BLaER1 treated with 17β-estradiol and CSF1 and Interleukin-3, amounts not matched to agents 10 nM and 100 nM (cell line): ENCODE measurements at regions not wholly inside any gene's neighbourhood (a gene's known extent, or its start where the extent isn't known, plus 50 kb on each side); places are given as distances from the start of the nearest gene placed in this dataset.

Experiments used
- H3K27ac ChIP-seq, 11 experiments: shearing (Covaris generic); formaldehyde crosslinking; 2 replicates each; pipeline ENCODE4 v1.8.1; 2022
- H3K27me3 ChIP-seq, 11 experiments: shearing (Covaris generic); formaldehyde crosslinking; 2 replicates each; pipeline ENCODE4 v1.8.1; 2022
- H3K36me3 ChIP-seq, 11 experiments: shearing (Covaris generic); formaldehyde crosslinking; 2 replicates each; pipeline ENCODE4 v1.8.1; 2022
- H3K4me1 ChIP-seq, 10 experiments: shearing (Covaris generic); formaldehyde crosslinking; 2 replicates each; pipeline ENCODE4 v1.8.1; 2022
- H3K4me2 ChIP-seq, 11 experiments: shearing (Covaris generic); formaldehyde crosslinking; 2 replicates each; pipeline ENCODE4 v1.8.1; 2022
- H3K4me3 ChIP-seq, 10 experiments: shearing (Covaris generic); formaldehyde crosslinking; 2 replicates each; pipeline ENCODE4 v1.8.1; 2022
- H3K9ac ChIP-seq, 11 experiments: shearing (Covaris generic); formaldehyde crosslinking; 2 replicates each; pipeline ENCODE4 v1.8.1; 2022
- H3K9me3 ChIP-seq, 11 experiments: shearing (Covaris generic); formaldehyde crosslinking; replicated peaks in 1 of 11; 2 replicates each; pipeline ENCODE4 v1.8.1; 2022
- H4K20me1 ChIP-seq, 11 experiments: shearing (Covaris generic); formaldehyde crosslinking; 2 replicates each; pipeline ENCODE4 v1.8.1; 2022
- Cebpa-rat ChIP-seq, 11 experiments: shearing (Covaris generic); IDR thresholded peaks; 2 replicates each; pipeline ENCODE4 v1.8.1; 2022

DNA sequence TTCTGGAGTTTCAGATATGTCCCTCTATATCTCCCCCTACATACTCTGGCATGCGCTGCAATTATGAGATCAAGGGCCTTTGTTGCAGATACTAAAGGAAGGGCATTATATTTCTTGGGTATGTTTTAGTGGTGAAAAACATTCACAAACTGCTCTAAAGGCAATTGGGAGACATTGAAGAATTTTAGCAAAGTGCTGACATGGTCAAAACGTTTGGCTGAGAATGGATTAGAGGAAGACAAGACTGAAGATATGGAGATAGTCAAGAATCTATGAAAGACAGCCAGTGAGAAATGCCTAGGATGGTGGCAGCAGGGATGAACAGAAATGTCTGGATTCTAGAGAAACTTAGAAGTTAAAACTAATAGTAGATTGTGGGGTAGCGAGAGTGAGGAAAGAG lies 104.5 kb upstream of the CABCOCO1 start:
- Histone ChIP-seq H3K9me3 (peaks cover 0 to 3% (median 0%) of the 10 kb centered on the region in 11 experiments; a peak in 1 of 22 replicates), H3K4me1 (no peaks in the 10 kb centered on the region), H4K20me1 (no peaks in the 10 kb centered on the region), H3K27me3 (no peaks in the 10 kb centered on the region), H3K4me3 (no peak overlapping the region), H3K27ac (no peak overlapping the region), H3K9ac (no peak overlapping the region), H3K36me3 (no peaks in the 10 kb centered on the region), H3K4me2 (no peak overlapping the region)
- TF ChIP-seq Cebpa-rat (IDR thresholded peaks at IDR 0.05) = no peak

- peak in 10 of 11 experiments; percentile 21 to 71 (median 32); a peak in 8 of 22 replicates for TF ChIP-seq Cebpa-rat (IDR thresholded peaks at IDR 0.05)
- Histone ChIP-seq H3K4me3 (no peak overlapping the region), H3K4me2 (no peak overlapping the region), H3K36me3 (no peaks in the 10 kb centered on the region), H3K27me3 (no peaks in the 10 kb centered on the region), H3K9ac (no peak overlapping the region), H4K20me1 (no peaks in the 10 kb centered on the region), H3K27ac (no peak overlapping the region), H3K4me1 (no peaks in the 10 kb centered on the region), H3K9me3 (peaks cover 0 to 3% (median 0%) of the 10 kb centered on the region in 11 experiments; a peak in 1 of 22 replicates)
Measured at GRCh38 chr10:61554925-61555324, 101.7 kb upstream of the TMEM26 start.

DNA sequence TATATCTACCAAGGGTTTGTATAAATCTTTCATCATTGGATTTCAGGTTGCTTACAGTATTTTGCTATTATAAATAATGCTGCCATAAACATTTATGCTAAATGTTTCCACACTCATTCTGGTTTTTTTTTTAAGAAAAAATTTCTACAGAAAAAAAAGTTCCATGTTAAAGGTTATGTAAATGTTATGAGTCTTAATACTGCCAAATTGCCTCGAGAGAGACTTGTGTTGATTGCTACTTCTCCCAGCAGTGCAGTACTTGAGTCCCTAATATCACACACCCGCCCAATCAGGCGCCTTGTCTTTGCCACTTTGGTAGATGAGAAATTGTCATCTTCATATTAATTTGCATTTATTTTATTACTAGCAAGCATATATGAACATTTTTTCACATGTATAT lies 96.7 kb upstream of the TMEM26 start:
- Histone ChIP-seq H3K27me3 (no peaks in the 10 kb centered on the region), H3K9me3 (peaks cover 0 to 8% (median 0%) of the 10 kb centered on the region in 11 experiments; a peak in 1 of 22 replicates), H4K20me1 (no peaks in the 10 kb centered on the region), H3K36me3 (no peaks in the 10 kb centered on the region), H3K9ac (no peak overlapping the region), H3K27ac (no peak overlapping the region), H3K4me2 (no peak overlapping the region), H3K4me3 (no peak overlapping the region), H3K4me1 (no peaks in the 10 kb centered on the region)
- no peak for TF ChIP-seq Cebpa-rat (IDR thresholded peaks at IDR 0.05)

- TF ChIP-seq Cebpa-rat (IDR thresholded peaks at IDR 0.05) = no peak
- Histone ChIP-seq H3K4me1 (no peaks in the 10 kb centered on the region), H3K36me3 (no peaks in the 10 kb centered on the region), H3K4me2 (no peak overlapping the region), H4K20me1 (no peaks in the 10 kb centered on the region), H3K4me3 (no peak overlapping the region), H3K9me3 (peaks cover 0 to 8% (median 0%) of the 10 kb centered on the region in 11 experiments; a peak in 1 of 22 replicates), H3K9ac (no peak overlapping the region), H3K27me3 (no peaks in the 10 kb centered on the region), H3K27ac (no peak overlapping the region)
Measured at GRCh38 chr10:61548364-61548763, 95.2 kb upstream of the TMEM26 start.

GRCh38 chr10:61547297-61547696 lies 94.1 kb upstream of the TMEM26 start:
- Histone ChIP-seq H3K27me3 (no peaks in the 10 kb centered on the region), H4K20me1 (no peaks in the 10 kb centered on the region), H3K4me1 (no peaks in the 10 kb centered on the region), H3K9me3 (peaks cover 0 to 8% (median 0%) of the 10 kb centered on the region in 11 experiments; a peak in 1 of 22 replicates), H3K4me3 (no peak overlapping the region), H3K27ac (no peak overlapping the region), H3K4me2 (no peak overlapping the region), H3K9ac (no peak overlapping the region), H3K36me3 (no peaks in the 10 kb centered on the region)
- no peak for TF ChIP-seq Cebpa-rat (IDR thresholded peaks at IDR 0.05)

DNA sequence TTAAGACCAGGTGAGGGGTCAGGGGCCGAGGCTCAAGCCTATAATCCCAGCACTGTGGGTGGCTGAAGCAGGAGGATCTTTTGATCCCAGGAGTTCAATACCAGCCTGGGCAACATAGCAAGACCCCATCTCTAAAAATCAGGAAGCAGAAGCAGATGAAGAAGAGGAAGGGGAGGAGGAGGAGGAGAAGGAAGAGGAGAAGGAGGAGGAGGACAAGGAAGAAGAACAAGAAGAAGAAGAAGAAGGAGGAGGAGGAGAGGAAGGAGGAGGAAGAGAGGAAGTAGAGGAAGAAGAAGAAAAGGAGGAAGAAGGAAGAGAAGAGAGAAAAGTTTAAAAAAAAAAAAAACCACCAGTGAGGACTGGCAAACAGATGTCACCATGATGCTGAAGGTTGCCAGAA lies 92.0 kb upstream of the TMEM26 start:
- no peak overlapping the region for H3K27ac ChIP-seq
- H3K9ac ChIP-seq = no peak overlapping the region
- H3K4me3 ChIP-seq = no peak overlapping the region
- no peak overlapping the region for H3K4me2 ChIP-seq
- TF ChIP-seq Cebpa-rat (IDR thresholded peaks at IDR 0.05) = no peak
- no peaks in the 10 kb centered on the region for H3K27me3 ChIP-seq
- no peaks in the 10 kb centered on the region for H3K4me1 ChIP-seq
- H4K20me1 ChIP-seq = no peaks in the 10 kb centered on the region
- no peaks in the 10 kb centered on the region for H3K36me3 ChIP-seq
- H3K9me3 ChIP-seq = peaks cover 0 to 8% (median 0%) of the 10 kb centered on the region in 11 experiments; a peak in 1 of 22 replicates

DNA sequence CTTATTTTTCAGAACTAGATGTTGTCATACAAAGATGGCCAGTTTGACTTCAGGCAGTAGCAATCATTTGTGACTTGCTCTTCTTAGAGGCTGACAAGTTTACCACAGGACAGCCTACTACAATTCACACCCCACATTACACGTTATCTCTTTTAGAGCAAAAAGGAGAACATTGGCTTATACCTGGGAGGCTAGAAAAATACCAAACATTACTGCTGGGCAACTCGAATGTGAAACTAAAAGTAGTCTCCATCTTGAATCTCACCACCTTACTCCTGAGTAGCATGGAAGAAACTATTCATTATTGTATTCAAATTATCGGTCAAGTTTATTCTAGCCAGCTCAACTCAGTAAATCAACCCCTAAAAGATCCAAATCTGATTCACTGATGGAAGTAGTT lies 90.7 kb upstream of the TMEM26 start:
- H3K4me3 ChIP-seq = no peak overlapping the region
- H3K27me3 ChIP-seq = no peaks in the 10 kb centered on the region
- H3K4me1 ChIP-seq = no peaks in the 10 kb centered on the region
- no peaks in the 10 kb centered on the region for H3K36me3 ChIP-seq
- H3K9me3 ChIP-seq = peaks cover 0 to 8% (median 0%) of the 10 kb centered on the region in 11 experiments; a peak in 1 of 22 replicates
- no peak overlapping the region for H3K4me2 ChIP-seq
- no peak overlapping the region for H3K9ac ChIP-seq
- H3K27ac ChIP-seq = no peak overlapping the region
- no peak for TF ChIP-seq Cebpa-rat (IDR thresholded peaks at IDR 0.05)
- no peaks in the 10 kb centered on the region for H4K20me1 ChIP-seq

GRCh38 chr10:61542596-61542995 lies 89.4 kb upstream of the TMEM26 start:
- Histone ChIP-seq H3K9ac (no peak overlapping the region), H3K4me3 (no peak overlapping the region), H4K20me1 (no peaks in the 10 kb centered on the region), H3K4me2 (no peak overlapping the region), H3K9me3 (peaks cover 0 to 8% (median 0%) of the 10 kb centered on the region in 11 experiments; a peak in 1 of 22 replicates), H3K27me3 (no peaks in the 10 kb centered on the region), H3K27ac (no peak overlapping the region), H3K4me1 (no peaks in the 10 kb centered on the region), H3K36me3 (no peaks in the 10 kb centered on the region)
- TF ChIP-seq Cebpa-rat (IDR thresholded peaks at IDR 0.05) = no peak

- Histone ChIP-seq H3K36me3 (no peaks in the 10 kb centered on the region), H3K9ac (no peak overlapping the region), H3K27me3 (no peaks in the 10 kb centered on the region), H3K4me1 (no peaks in the 10 kb centered on the region), H3K27ac (no peak overlapping the region), H3K4me2 (no peak overlapping the region), H3K9me3 (peaks cover 0 to 8% (median 0%) of the 10 kb centered on the region in 11 experiments; a peak in 1 of 22 replicates), H3K4me3 (no peak overlapping the region), H4K20me1 (no peaks in the 10 kb centered on the region)
- no peak for TF ChIP-seq Cebpa-rat (IDR thresholded peaks at IDR 0.05)
Measured at GRCh38 chr10:61541960-61542359, 88.8 kb upstream of the TMEM26 start.

DNA sequence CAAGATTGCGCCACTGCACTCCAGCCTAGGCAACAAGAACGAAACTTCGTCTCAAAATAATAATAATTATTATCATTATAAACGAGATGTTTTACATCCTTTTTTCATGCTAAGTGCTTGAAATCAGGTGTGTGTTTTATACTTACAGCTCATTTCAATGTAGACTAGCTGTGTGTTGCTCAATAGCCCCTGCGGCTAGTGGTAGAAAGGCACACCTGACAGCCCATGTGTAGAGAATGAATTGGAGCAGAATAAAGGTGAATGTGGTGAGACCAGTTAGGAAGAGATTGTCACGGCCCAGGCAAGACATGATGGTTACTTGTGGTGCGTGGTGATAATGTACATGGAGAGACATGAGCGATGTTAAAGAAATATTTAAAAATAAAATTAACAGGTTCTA lies 86.7 kb upstream of the TMEM26 start:
- Histone ChIP-seq H3K9me3 (peaks cover 0 to under 1% (median 0%) of the 10 kb centered on the region in 11 experiments; a peak in 1 of 22 replicates), H3K4me2 (no peak overlapping the region), H3K36me3 (no peaks in the 10 kb centered on the region), H4K20me1 (no peaks in the 10 kb centered on the region), H3K4me1 (no peaks in the 10 kb centered on the region), H3K27ac (no peak overlapping the region), H3K27me3 (no peaks in the 10 kb centered on the region), H3K9ac (no peak overlapping the region), H3K4me3 (no peak overlapping the region)
- TF ChIP-seq Cebpa-rat (IDR thresholded peaks at IDR 0.05) = no peak
